MM.1S (cell line): ENCODE measurements at regions not wholly inside any gene's neighbourhood (a gene's known extent, or its start where the extent isn't known, plus 50 kb on each side); places are given as distances from the start of the nearest gene placed in this dataset.

Source experiments
- EZH2phosphoT487 ChIP-seq: fragments of 300-600 bp; sonication (generic); IDR thresholded peaks from 2 replicates; pipeline ENCODE4 v1.6.1; 2018; ENCODE audit warnings: antibody characterized with exemption, low read length
- TF ChIP-seq, protein P1 (sequence below): fragments of 300-600 bp; sonication (generic); IDR thresholded peaks from 2 replicates; pipeline ENCODE4 v1.5.1; 2016; ENCODE audit warnings: antibody characterized with exemption, low read length, mixed read lengths

DNA sequence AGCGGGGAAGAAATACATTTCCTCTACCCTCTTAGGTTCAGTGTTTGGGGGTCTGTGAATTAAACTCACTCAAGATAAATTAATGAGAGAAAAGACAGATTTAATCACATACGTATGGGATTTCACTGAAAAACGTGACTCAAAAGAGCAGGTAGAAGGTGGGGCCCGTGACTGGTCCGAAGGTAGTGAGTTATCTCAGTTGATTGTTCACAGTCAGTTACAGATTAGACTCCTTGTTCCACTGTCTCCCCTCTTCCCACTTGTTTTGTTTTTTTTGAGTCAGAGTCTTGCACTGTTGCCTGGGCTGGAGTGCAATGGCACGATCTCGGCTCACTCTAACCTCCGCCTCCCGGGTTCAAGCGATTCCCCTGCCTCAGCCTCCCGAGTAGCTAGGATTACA, 301.2 kb downstream of the SEC14L1 start:
- TF ChIP-seq, protein P1, sequence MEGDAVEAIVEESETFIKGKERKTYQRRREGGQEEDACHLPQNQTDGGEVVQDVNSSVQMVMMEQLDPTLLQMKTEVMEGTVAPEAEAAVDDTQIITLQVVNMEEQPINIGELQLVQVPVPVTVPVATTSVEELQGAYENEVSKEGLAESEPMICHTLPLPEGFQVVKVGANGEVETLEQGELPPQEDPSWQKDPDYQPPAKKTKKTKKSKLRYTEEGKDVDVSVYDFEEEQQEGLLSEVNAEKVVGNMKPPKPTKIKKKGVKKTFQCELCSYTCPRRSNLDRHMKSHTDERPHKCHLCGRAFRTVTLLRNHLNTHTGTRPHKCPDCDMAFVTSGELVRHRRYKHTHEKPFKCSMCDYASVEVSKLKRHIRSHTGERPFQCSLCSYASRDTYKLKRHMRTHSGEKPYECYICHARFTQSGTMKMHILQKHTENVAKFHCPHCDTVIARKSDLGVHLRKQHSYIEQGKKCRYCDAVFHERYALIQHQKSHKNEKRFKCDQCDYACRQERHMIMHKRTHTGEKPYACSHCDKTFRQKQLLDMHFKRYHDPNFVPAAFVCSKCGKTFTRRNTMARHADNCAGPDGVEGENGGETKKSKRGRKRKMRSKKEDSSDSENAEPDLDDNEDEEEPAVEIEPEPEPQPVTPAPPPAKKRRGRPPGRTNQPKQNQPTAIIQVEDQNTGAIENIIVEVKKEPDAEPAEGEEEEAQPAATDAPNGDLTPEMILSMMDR: no peak
- no peak for TF ChIP-seq EZH2phosphoT487
